B cell (primary cell): ENCODE measurements at regions not wholly inside any gene's neighbourhood (a gene's known extent, or its start where the extent isn't known, plus 50 kb on each side); places are given as distances from the start of the nearest gene placed in this dataset.

ENCODE experiments used
- CTCF ChIP-seq: fragments of 200-600 bp; IDR thresholded peaks from one replicate; pipeline ENCODE4 v1.8.0; 2022; ENCODE audit warnings: antibody characterized with exemption, mild to moderate bottlenecking
- EZH2 ChIP-seq: IDR thresholded peaks from 2 replicates; pipeline ENCODE4 v1.6.1; 2012; ENCODE audit warnings: borderline replicate concordance, low read depth, mild to moderate bottlenecking, moderate library complexity, low read length; ENCODE audit not compliant: insufficient read depth, poor library complexity, severe bottlenecking

- TF ChIP-seq CTCF (no peak), EZH2 (no peak)
These were observed 377.3 kb upstream of the NFIA start for GRCh38 chr1:60705026-60705425.
